GM10248 (cell line): ENCODE measurements at regions not wholly inside any gene's neighbourhood (a gene's known extent, or its start where the extent isn't known, plus 50 kb on each side); places are given as distances from the start of the nearest gene placed in this dataset.

Experiments
- CTCF ChIA-PET: fragments of 300-600 bp; sonication (Branson Sonifier 250); formaldehyde crosslinking; extraction: SDS; loops from one replicate; lab custom pipeline; 2021; ENCODE audit warnings: antibody characterized with exemption; lab: Yijun Ruan, JAX
- POLR2A ChIA-PET: fragments of 350-650 bp; sonication (Branson Sonifier 250); formaldehyde crosslinking; extraction: SDS; loops from one replicate; lab custom pipeline; 2020; ENCODE audit warnings: antibody characterized with exemption; lab: Yijun Ruan, JAX
- DNase-seq: peaks from one replicate; pipeline ENCODE4 v3.0.0; 2012; ENCODE audit errors: extremely low spot score
- TF ChIP-seq, protein P1 (sequence below): IDR thresholded peaks from 2 replicates; pipeline ENCODE4 v1.5.1; 2012; ENCODE audit warnings: mild to moderate bottlenecking, low read depth; ENCODE audit errors: extremely low read depth, missing control alignments, control extremely low read depth

- DNase-seq: no peak
- TF ChIP-seq, protein P1, sequence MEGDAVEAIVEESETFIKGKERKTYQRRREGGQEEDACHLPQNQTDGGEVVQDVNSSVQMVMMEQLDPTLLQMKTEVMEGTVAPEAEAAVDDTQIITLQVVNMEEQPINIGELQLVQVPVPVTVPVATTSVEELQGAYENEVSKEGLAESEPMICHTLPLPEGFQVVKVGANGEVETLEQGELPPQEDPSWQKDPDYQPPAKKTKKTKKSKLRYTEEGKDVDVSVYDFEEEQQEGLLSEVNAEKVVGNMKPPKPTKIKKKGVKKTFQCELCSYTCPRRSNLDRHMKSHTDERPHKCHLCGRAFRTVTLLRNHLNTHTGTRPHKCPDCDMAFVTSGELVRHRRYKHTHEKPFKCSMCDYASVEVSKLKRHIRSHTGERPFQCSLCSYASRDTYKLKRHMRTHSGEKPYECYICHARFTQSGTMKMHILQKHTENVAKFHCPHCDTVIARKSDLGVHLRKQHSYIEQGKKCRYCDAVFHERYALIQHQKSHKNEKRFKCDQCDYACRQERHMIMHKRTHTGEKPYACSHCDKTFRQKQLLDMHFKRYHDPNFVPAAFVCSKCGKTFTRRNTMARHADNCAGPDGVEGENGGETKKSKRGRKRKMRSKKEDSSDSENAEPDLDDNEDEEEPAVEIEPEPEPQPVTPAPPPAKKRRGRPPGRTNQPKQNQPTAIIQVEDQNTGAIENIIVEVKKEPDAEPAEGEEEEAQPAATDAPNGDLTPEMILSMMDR: no peak
- POLR2A ChIA-PET: no interaction called here
- CTCF ChIA-PET: no interaction called here
These were observed 97.6 kb downstream of the NFKBIZ start for GRCh38 chr3:101946906-101947305.

- ChIA-PET CTCF (interaction anchor here (1.7 to 4.5 kb wide), 3 partner anchors 13 to 278 kb away, joined by 3 to 23 read pairs (median 10); no protein-coding TSS in a partner anchor), POLR2A (interaction anchor here (0.5 to 1.2 kb wide), 3 partner anchors 97 to 1087 kb away, joined by 3 to 4 read pairs (median 3); partner anchors contain the start of gene NFKBIZ)
- peak; percentile 24 for DNase-seq
- TF ChIP-seq, protein P1: no peak
These were observed 101.2 kb downstream of the NFKBIZ start for GRCh38 chr3:101950510-101950909.

DNA sequence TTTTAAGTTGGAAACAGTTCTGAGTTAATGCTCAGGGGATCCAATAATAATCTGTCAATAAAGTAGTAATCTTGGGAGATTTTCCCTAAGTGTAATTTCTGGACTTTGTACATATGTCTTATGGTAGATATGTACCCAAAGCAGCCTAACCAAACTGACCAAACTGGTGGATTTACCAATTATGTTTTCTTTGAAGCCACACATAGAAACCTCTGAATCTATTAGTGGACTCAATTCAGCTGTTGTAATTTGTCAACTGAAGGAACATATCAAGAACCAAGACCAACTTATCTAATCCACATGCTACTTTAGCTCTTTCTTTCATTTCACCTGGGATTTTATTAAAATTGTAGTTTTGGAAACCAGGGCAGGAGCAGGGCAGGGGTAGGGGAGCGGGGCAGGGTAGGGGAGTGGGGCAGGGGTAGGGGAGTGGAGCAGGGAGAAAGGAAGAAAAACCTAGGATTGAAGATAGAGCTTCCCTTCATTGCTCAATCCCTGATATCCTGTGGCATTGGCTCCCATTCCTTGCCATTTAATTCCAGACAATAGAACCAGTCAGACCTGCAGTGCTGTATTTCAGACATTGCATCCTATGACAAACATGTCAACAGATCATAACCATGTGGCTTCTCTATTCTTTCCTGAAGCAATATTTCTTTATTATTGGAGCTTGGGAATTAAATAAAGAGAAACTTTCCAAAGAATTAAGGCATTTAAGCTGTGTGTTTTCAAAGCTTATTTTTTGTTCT is 101.8 kb downstream of the NFKBIZ start:
- CTCF ChIA-PET: interaction anchor here (1.0 to 4.5 kb wide), 8 partner anchors 9 to 277 kb away, joined by 3 to 23 read pairs (median 6); no protein-coding TSS in a partner anchor
- TF ChIP-seq, protein P1: no peak
- no peak for DNase-seq
- POLR2A ChIA-PET: interaction anchor here (0.6 kb wide), 1 partner anchor 1088 kb away, joined by 4 read pairs; no protein-coding TSS in a partner anchor

DNA sequence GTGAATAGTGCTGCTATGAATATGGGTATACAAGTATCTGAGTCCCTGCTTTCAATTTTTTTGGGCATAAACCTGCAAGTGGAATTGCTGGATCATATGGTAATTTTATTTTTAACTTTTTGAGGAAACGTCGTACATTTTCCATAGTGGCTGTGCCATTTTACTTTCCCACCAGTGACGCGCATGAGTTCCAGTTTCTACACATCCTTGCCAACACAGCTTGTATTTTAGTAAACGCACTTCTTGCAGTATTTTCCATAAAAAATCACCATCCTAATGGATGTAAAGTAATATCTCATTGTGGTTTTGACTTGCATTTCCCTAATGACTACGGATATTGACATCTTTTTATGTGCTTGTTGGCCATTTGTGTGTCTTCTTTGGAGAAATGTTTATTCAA is 105.0 kb downstream of the NFKBIZ start:
- ChIA-PET POLR2A (no interaction called here), CTCF (interaction anchor here (1.3 kb wide), 1 partner anchor 9 kb away, joined by 3 read pairs; no protein-coding TSS in a partner anchor)
- TF ChIP-seq, protein P1: no peak
- no peak for DNase-seq

GRCh38 chr3:101954936-101955335 is 105.6 kb downstream of the NFKBIZ start:
- DNase-seq: no peak
- CTCF ChIA-PET: interaction anchor here (1.3 kb wide), 1 partner anchor 9 kb away, joined by 3 read pairs; no protein-coding TSS in a partner anchor
- TF ChIP-seq, protein P1: no peak
- POLR2A ChIA-PET: no interaction called here

DNA sequence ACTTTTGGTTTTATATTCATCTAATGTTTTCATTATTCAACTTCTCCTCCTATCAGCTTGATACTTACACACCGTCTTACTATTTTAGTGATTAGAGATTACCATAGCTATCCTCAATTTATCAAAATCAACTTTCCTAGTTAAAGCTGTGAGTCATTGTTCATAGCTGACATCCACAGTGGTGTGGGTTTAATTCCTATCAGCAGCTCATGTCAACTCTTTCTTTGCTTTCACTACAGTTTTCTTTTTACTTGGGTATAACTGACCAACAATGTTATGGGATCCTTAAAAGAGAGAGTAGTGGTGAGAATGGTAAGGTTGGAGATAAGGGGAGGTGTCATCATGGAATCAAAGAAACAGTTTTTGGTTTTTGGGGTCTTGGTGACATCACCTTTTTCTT is 112.7 kb downstream of the NFKBIZ start:
- POLR2A ChIA-PET: no interaction called here
- CTCF ChIA-PET: interaction anchor here (0.6 to 3.9 kb wide), 6 partner anchors 9 to 62 kb away, joined by 3 to 23 read pairs (median 4); no protein-coding TSS in a partner anchor
- TF ChIP-seq, protein P1: no peak
- DNase-seq: no peak
